ENCODE measurements at regions not wholly inside any gene's neighbourhood (a gene's known extent, or its start where the extent isn't known, plus 50 kb on each side); places are given as distances from the start of the nearest gene placed in this dataset.

- TF ChIP-seq, protein P1, sequence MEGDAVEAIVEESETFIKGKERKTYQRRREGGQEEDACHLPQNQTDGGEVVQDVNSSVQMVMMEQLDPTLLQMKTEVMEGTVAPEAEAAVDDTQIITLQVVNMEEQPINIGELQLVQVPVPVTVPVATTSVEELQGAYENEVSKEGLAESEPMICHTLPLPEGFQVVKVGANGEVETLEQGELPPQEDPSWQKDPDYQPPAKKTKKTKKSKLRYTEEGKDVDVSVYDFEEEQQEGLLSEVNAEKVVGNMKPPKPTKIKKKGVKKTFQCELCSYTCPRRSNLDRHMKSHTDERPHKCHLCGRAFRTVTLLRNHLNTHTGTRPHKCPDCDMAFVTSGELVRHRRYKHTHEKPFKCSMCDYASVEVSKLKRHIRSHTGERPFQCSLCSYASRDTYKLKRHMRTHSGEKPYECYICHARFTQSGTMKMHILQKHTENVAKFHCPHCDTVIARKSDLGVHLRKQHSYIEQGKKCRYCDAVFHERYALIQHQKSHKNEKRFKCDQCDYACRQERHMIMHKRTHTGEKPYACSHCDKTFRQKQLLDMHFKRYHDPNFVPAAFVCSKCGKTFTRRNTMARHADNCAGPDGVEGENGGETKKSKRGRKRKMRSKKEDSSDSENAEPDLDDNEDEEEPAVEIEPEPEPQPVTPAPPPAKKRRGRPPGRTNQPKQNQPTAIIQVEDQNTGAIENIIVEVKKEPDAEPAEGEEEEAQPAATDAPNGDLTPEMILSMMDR (conservative IDR thresholded peaks at IDR 0.05; ENCODE audit: low read depth, low read length): no peak
- no peak for TF ChIP-seq EZH2 (IDR thresholded peaks at IDR 0.05; ENCODE audit: borderline replicate concordance, low read depth, low read length, poor library complexity, severe bottlenecking)
Measured at GRCh38 chr5:68746220-68746619, 347.6 kb upstream of the SLC30A5 start.

Measured in A673 (cell line).